Erythroblast (primary cell): ENCODE measurements at regions not wholly inside any gene's neighbourhood (a gene's known extent, or its start where the extent isn't known, plus 50 kb on each side); places are given as distances from the start of the nearest gene placed in this dataset.

Experiments
- GATA1 ChIP-seq: IDR thresholded peaks from 2 replicates; pipeline ENCODE4 v1.6.1; 2011; ENCODE audit warnings: low read depth, mild to moderate bottlenecking, control low read depth, low read length, moderate library complexity
- POLR2A ChIP-seq: IDR thresholded peaks from 2 replicates; pipeline ENCODE4 v1.6.1; 2011; ENCODE audit warnings: mild to moderate bottlenecking, low read length

- TF ChIP-seq POLR2A (no peak), GATA1 (no peak)
Measured at GRCh38 chr3:177476921-177477435, 279.7 kb upstream of the TBL1XR1 start.
